ENCODE measurements at regions not wholly inside any gene's neighbourhood (a gene's known extent, or its start where the extent isn't known, plus 50 kb on each side); places are given as distances from the start of the nearest gene placed in this dataset.

DNA sequence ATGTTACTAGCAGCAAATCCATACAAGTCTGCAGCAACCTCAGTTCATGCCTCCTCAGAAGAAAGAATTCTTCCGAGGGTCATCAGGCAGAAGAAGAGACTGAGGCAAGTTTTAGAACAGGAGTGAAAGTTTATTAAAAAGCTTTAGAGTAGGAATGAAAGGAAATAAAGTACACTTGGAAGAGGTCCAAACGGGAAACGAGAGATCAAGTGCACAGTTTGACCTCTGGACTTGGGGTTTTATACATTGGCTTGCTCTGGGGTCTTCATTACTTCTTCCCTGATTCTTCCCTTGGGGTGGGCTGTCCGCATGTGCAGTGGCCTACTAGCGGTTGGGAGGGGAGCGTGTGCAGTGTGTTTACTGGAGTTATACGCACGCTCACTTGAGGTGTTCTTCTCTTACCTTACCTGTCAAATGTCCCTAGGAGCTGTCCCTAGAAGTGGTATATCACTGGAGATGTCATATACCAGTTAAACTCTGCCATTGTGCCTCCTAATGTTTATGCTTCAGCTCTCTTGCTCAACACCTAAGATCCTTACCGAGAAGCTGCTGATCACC, 372.8 kb upstream of the KITLG start:
- no peak for TF ChIP-seq GATA1 (IDR thresholded peaks at IDR 0.05; ENCODE audit: low read depth, low read length)
- TF ChIP-seq POLR2A (IDR thresholded peaks at IDR 0.05; ENCODE audit: low read length), result no peak
- no peak for DNase-seq

DNA sequence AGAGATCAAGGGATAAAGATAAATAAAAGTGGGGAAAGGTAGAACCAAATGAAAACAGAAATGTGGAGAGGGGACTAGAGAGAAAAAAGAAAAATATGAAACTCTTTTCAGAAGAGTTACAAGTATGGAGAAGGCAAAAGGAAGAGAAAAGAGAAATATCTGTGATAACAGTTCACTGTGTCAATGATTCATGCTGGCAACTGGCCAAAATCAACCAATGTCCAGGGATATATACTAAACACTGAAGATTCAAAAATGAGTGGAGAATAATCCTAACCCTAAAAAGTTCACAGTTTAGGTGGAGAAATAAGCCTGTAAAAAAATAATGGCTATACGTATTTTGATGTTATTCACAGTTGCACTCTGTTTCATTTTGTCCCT, 372.3 kb upstream of the KITLG start:
- DNase-seq, result no peak
- no peak for TF ChIP-seq POLR2A (IDR thresholded peaks at IDR 0.05; ENCODE audit: low read length)
- no peak for TF ChIP-seq GATA1 (IDR thresholded peaks at IDR 0.05; ENCODE audit: low read depth, low read length)

DNA sequence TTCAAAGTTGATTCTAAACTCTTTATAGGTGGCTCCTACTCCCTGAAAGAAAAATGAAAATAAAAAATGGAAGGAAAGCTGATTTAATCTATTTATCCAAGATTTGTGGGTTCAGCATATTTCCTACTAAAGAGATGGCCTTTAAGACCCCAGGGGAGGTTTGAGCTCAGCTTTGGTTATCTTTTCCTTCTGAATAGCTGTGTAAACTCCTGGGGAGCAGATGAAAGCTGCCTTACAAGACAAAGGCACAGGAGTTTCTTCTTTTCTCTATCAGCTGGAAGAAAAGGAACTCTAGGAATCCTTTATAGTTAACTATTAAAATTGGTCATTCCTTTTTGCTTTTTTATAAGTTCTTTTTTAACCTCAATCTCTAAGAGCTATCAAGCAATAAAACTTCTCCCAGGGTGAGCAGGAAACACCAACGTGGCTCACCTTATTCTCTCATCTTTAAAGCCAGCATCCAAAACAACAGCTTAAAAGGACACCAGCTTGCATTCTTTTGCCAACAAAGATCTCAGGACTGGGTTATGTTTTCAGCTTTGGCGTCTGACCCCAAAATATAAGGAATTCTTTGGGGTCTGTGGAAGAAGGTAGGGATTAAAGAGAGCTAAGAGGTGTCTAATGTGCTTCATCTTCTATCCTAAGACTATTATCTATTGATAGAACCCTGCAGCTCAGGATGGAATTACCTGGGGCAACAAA, 371.7 kb upstream of the KITLG start:
- TF ChIP-seq POLR2A (IDR thresholded peaks at IDR 0.05; ENCODE audit: low read length), result no peak
- DNase-seq, result no peak

DNA sequence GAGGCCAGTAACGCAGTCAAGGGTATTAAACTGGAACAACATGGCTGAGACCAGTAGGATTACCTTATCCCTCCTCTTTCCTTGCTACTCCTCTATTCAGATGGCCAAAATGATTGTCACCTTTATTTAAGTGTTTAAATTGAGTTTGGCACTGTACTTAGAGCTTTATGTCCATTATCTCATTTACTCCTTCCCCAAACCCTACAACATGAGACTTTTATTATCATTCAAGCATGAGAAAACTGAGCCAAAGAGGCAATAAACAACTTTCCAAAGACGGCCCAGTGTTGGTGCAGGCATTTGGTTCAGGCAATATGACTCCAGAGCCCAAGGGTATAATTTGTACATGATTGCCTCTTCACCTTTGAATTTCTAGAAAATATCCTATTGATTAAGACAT, 370.9 kb upstream of the KITLG start:
- no peak for TF ChIP-seq GATA1 (IDR thresholded peaks at IDR 0.05; ENCODE audit: low read depth, low read length)
- TF ChIP-seq POLR2A (IDR thresholded peaks at IDR 0.05; ENCODE audit: low read length), result no peak
- DNase-seq, result no peak

DNA sequence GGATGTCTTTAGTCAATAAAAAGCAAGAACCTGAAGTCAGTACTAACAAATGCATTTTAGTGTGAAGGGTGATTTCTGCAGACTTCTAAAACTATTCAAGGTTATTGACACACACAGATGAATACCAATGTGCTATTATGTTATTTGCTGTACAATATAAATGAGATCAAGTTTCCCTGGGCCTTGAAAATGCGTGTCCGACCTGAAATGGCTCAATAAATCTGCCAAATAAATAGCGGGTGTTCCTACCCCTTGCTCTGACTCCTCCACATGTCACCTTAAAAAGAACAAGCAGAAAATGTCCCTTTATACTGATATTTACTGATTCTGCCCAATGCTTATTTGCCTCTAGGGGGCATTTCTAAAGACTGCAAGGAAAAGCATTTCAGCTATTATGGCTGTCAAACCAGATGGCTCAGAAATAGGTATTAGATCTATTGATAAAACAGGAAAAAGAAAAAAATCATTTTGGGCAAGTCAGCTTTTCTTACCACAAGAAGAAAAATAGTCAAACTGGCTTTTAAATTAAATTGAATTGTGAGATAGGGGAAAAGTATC, 367.3 kb upstream of the KITLG start:
- no peak for DNase-seq
- TF ChIP-seq GATA1 (IDR thresholded peaks at IDR 0.05; ENCODE audit: low read depth, low read length), result no peak
- TF ChIP-seq POLR2A (IDR thresholded peaks at IDR 0.05; ENCODE audit: low read length), result no peak

DNA sequence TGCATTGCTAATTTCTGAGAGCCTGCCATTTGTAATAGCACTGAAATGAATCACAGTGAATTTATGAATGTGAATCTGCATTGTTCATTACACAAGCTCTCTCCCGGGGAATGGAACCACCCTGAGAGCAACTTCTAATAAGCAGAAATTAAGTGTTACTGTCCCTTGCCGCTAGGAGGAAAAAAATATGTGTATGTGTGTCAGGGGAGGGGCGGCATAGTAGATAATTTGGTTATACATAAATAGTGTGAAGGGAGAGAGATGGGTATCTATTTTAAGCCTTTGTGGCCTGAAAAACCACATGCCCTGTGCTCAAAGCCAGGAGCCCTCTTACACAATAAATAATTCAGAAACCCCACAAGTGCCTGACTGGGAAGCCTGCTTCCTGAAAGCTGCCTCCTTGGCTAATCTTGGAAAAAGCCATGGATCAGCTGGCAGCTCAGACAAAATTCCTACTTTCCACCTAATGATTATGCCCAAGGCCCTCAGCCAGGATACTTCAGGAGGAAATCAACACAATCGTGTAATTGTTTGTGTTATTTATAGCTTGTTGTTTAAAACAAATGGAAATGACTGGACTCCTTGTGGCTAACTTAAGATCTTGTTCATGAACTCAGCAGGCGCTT, 366.2 kb upstream of the KITLG start:
- DNase-seq, result no peak
- no peak for TF ChIP-seq POLR2A (IDR thresholded peaks at IDR 0.05; ENCODE audit: low read length)
- TF ChIP-seq GATA1 (IDR thresholded peaks at IDR 0.05; ENCODE audit: low read depth, low read length), result no peak

DNA sequence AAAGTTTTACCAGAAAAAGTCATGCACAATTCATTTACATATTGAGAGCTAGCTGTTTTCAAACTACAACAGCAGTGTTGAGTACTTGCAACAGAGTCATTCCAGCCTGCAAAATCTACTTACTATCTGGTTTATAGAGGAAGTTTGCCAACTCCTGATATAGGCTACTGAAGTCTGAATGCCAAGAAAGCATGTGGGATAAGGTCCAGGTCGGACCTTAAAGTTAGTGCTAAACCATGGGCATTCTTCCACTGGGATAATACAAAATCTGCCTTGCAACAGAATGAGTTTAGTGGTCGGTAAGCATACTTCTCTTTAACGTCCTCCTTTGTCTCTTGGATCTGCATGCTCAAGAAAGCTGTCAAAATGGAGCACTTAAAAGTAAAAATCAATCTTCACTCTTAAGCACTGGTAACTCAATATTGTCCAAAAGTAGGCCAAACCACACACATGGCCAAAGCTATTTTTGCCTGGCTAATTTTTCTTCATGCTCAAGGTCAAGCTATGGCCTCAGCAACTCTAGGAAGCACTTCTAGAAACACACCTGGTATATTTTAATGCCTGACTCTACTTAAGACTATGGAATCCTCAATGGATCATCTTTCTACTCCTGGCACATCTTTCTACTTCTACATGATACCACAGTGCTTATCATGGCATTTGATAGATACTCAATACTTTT, 364.9 kb upstream of the KITLG start:
- no peak for TF ChIP-seq GATA1 (IDR thresholded peaks at IDR 0.05; ENCODE audit: low read depth, low read length)
- TF ChIP-seq POLR2A (IDR thresholded peaks at IDR 0.05; ENCODE audit: low read length), result no peak
- DNase-seq, result no peak

DNA sequence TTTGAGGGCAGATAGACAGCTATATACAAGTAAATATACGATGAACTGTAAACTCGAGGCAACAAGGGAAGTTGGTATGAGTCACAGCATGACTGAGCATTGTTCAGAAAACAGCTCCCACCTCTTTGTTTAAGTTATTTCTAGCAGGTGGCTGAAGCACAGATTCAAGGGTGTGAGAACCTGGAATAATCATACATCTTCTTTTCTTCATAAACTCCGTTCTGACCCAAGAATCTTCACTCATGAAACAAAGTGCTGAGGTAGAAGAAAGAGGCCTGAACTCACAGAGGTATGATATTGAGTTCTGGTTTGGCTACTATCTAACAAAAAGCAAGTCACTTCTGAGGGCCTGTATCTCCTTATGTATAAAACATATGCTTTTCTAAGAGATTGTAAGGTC, 364.1 kb upstream of the KITLG start:
- no peak for TF ChIP-seq GATA1 (IDR thresholded peaks at IDR 0.05; ENCODE audit: low read depth, low read length)
- no peak for TF ChIP-seq POLR2A (IDR thresholded peaks at IDR 0.05; ENCODE audit: low read length)
- no peak for DNase-seq

DNA sequence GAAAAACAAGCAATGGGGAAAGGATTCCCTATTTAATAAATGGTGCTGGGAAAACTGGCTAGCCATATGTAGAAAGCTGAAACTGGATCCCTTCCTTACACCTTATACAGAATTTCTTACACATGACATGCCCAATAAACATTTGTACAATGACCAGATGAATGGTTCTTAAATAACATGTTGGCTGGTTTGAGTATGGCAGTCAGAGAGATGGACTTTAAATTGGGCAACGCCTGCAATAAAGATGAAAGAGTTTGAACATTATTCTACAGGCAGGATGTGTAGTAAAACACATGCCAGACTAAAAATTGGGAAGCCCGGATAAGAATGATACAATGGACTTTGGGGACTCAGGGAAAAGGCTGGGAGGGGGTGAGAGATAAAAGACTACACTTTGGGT, 360.6 kb upstream of the KITLG start:
- no peak for TF ChIP-seq POLR2A (IDR thresholded peaks at IDR 0.05; ENCODE audit: low read length)
- TF ChIP-seq GATA1 (IDR thresholded peaks at IDR 0.05; ENCODE audit: low read depth, low read length), result no peak
- no peak for DNase-seq

DNA sequence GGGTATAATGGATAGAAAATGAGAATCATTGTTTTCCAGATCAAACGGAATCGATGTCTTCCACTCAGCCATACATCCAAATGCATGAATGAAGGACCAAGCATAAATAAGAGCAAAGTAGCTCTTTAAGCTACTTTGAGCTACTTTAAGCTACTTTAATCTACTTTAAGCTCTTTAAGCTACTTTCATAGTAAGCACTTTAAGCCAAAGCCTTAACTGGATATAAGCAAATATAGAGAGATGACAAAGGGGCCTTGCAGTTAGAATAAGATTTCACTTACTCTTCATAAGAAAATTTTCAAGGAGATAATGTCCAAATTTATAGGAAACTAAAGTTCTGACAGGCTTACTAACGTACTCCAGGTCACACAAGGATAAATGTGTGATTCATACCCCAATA, 355.6 kb upstream of the KITLG start:
- no peak for DNase-seq
- TF ChIP-seq GATA1 (IDR thresholded peaks at IDR 0.05; ENCODE audit: low read depth, low read length) (no peak), POLR2A (IDR thresholded peaks at IDR 0.05; ENCODE audit: low read length) (no peak)

DNA sequence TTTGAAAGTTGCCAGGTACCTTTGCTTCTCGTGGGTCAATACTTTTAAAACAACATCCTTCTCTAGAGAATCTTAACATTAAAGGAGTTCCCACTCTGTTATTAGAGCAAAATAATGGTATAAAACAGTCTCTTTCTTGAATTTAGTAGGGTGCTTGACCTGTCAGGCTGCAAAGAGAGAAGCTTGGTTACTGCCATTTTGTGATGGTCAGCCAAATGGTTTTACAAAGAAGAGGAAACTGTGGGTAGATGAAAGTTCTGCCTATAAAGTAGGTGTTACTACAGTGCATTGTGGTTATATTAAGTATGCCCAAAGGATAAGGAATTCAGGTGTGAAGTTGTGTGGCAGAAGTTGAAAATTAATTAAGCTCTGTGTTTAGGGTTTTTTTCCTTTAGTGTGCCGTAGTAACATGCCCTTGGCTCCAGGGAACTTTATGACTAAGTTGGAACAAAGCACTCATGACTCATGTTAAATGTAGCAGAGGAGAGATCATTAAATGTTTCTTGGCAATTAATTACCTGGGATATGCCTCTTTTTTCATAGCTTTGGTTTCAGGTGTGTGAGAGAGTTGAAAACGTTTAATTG, 354.0 kb upstream of the KITLG start:
- TF ChIP-seq POLR2A (IDR thresholded peaks at IDR 0.05; ENCODE audit: low read length), result no peak
- TF ChIP-seq GATA1 (IDR thresholded peaks at IDR 0.05; ENCODE audit: low read depth, low read length), result no peak
- no peak for DNase-seq

DNA sequence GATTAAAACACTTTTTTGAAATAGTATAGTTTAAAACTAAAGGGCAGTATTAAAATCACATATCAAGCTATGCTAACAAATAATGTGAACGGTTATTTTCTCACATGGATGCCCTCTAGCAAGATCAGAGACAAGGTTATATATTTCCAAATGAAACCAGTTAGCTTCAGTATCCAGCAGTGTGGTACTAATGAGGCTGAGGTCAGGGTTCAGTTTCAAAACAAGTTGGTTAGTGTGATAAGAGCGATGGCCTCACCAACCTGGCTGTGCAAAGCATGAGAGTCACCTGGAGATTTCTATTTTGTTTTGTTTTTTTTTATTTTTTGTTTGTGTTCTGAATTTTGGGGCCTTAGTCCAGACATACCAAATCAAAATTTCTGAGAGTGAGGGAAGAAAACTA, 352.2 kb upstream of the KITLG start:
- no peak for TF ChIP-seq GATA1 (IDR thresholded peaks at IDR 0.05; ENCODE audit: low read depth, low read length)
- no peak for TF ChIP-seq POLR2A (IDR thresholded peaks at IDR 0.05; ENCODE audit: low read length)
- DNase-seq, result no peak

DNA sequence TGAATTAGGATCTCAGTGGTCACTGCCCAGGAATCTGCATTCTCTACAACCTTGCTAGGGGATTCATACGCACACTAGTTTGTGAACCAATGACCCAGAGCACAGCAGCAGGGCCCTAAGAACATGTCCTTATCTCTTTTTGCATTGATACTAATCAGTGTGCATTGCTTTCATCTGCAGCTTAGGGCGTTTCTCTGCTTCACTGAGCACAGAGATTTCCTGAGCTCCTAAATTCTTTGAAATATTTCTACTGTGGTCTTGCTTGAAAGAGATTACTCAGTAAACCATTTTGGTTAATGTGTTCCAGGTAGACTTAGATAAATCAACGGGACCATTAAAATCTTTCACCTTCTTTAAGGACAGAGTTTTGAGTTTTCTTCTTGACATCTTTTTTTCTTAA, 351.3 kb upstream of the KITLG start:
- TF ChIP-seq POLR2A (IDR thresholded peaks at IDR 0.05; ENCODE audit: low read length) (no peak), GATA1 (IDR thresholded peaks at IDR 0.05; ENCODE audit: low read depth, low read length) (no peak)
- DNase-seq, result no peak

DNA sequence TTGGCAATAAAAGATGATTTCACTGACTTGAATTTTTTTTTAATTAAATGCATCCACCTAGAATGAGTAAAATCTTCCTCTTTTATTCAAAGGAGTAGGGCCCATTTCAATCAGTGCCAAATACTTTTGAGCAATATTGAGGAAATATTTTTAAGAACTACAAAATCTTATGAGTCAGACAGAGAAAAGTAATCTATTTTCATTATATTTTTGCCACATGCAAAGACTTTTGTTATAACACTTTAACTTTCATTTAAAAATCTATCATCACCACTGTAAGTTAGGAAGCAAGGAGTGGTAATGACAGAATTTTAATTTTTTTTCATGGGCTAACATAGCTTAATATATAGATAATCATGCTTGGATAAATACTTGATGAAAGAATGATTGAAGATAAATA, 345.2 kb upstream of the KITLG start:
- no peak for DNase-seq
- TF ChIP-seq GATA1 (IDR thresholded peaks at IDR 0.05; ENCODE audit: low read depth, low read length) (no peak), POLR2A (IDR thresholded peaks at IDR 0.05; ENCODE audit: low read length) (no peak)
